K562 (cell line): ENCODE measurements at regions not wholly inside any gene's neighbourhood (a gene's known extent, or its start where the extent isn't known, plus 50 kb on each side); places are given as distances from the start of the nearest gene placed in this dataset.

Experiments
- ATAC-seq: fragments of 200-7000 bp; cut with Tn5 transposase; 3 replicates; pipeline ENCODE4 v1.9.1; 2020; ENCODE audit warnings: moderate library complexity
- BruUV-seq: library from RNA; stranded (reverse); fragments of 400-500 nt; replicated peaks from 2 replicates; lab custom pipeline; 2021; lab: Mats Ljungman, UMichigan
- CTCF ChIA-PET: fragments of 300-600 bp; formaldehyde crosslinking; extraction: SDS; loops from one replicate; lab custom pipeline; 2021; ENCODE audit warnings: low intra/inter-chr PET ratio; lab: Yijun Ruan, JAX
- POLR2A ChIA-PET: fragments of 300-600, 350-650 bp; sonication (Branson Sonifier 250); formaldehyde crosslinking; extraction: SDS; loops from one replicate; lab custom pipeline; 2021; ENCODE audit warnings: antibody characterized with exemption, inconsistent platforms; lab: Yijun Ruan, JAX
- DNase-seq, 4 experiments: peaks; one replicate each; pipeline versions ENCODE4 v3.0.0 to v3.0.0-alpha.2; 2011 to 2018; ENCODE audit warnings: low spot score in 3 of 4, mixed read lengths in 3 of 4; ENCODE audit errors: extremely low read depth in 1 of 4
- FAIRE-seq: peaks from 2 replicates; lab custom pipeline; 2011; peaks lifted over from hg19 to GRCh38; lab: Jason Lieb, UNC
- H2AFZ ChIP-seq: 2 replicates; pipeline ENCODE4 v1.6.0; 2011; ENCODE audit warnings: low read depth, low read length, control low read depth, inconsistent platforms
- H3K27ac ChIP-seq: fragments of 200-600 bp; 3 replicates; pipeline ENCODE4 v1.8.0; 2011; ENCODE audit warnings: low read depth, mild to moderate bottlenecking, control low read depth, inconsistent platforms, low read length, moderate library complexity, mixed read lengths; ENCODE audit errors: extremely low read depth
- H3K27me3 ChIP-seq, 2 experiments: fragments of 300-600 bp in 1 of 2; 2 replicates in 1 of 2; 3 replicates in 1 of 2; pipeline versions ENCODE4 v1.6.0 to v1.8.0; 2011; ENCODE audit warnings: inconsistent platforms in 2 of 2, low read length in 2 of 2, mild to moderate bottlenecking in 1 of 2, mixed read lengths in 1 of 2, moderate library complexity in 1 of 2; ENCODE audit not compliant: control insufficient read depth in 2 of 2, insufficient read depth in 2 of 2
- H3K36me3 ChIP-seq: fragments of 300-600 bp; 3 replicates; pipeline ENCODE4 v1.8.0; 2011; ENCODE audit warnings: mild to moderate bottlenecking, low read length, inconsistent platforms; ENCODE audit not compliant: control insufficient read depth, insufficient read depth
- H3K4me1 ChIP-seq, 2 experiments: fragments of 200-600 bp in 1 of 2; replicated peaks in 1 of 2; 2 replicates in 1 of 2; 3 replicates in 1 of 2; pipeline versions ENCODE4 v1.5.1 to v1.8.0; 2011; ENCODE audit warnings: inconsistent platforms in 2 of 2, low read length in 2 of 2, mild to moderate bottlenecking in 1 of 2, mixed read lengths in 1 of 2, moderate library complexity in 1 of 2; ENCODE audit not compliant: control insufficient read depth in 2 of 2, insufficient read depth in 2 of 2
- H3K4me2 ChIP-seq: 2 replicates; pipeline ENCODE4 v1.6.1; 2011; ENCODE audit warnings: low read length, control low read depth, inconsistent platforms, mixed read lengths; ENCODE audit not compliant: insufficient read depth
- H3K4me3 ChIP-seq: fragments of 200-600 bp; sonication (generic), shearing (Covaris generic); 2 replicates; pipeline ENCODE4 v1.5.1; 2016; ENCODE audit warnings: control low read depth, inconsistent platforms
- H3K79me2 ChIP-seq: fragments of 200-600 bp; 3 replicates; pipeline ENCODE4 v1.8.0; 2011; ENCODE audit warnings: low read length, inconsistent platforms; ENCODE audit not compliant: control insufficient read depth, insufficient read depth
- H3K9ac ChIP-seq, 2 experiments: 2 replicates each; pipeline versions ENCODE4 v1.6.0 to v1.6.1; 2011; ENCODE audit warnings: low read depth in 2 of 2, low read length in 2 of 2, control low read depth in 1 of 2, inconsistent platforms in 1 of 2, mild to moderate bottlenecking in 1 of 2, mixed read lengths in 1 of 2; ENCODE audit not compliant: insufficient read depth in 1 of 2
- H3K9me1 ChIP-seq: one replicate; pipeline ENCODE4 v1.6.0; 2011; ENCODE audit warnings: inconsistent platforms, mild to moderate bottlenecking, low read length, moderate library complexity; ENCODE audit not compliant: control insufficient read depth, insufficient read depth
- H3K9me3 ChIP-seq: replicated peaks from 2 replicates; pipeline ENCODE4 v1.5.1; 2011; ENCODE audit warnings: low read depth, low read length, inconsistent platforms; ENCODE audit not compliant: control insufficient read depth, insufficient read depth
- H4K20me1 ChIP-seq: replicated peaks from 2 replicates; pipeline ENCODE4 v1.6.1; 2011; ENCODE audit warnings: low read length, inconsistent platforms, mixed read lengths; ENCODE audit not compliant: control insufficient read depth, insufficient read depth
- ADNP ChIP-seq: fragments of 200-800 bp; sonication (Bioruptor generic); IDR thresholded peaks from 2 replicates; pipeline ENCODE4 v1.6.1; 2016; ENCODE audit warnings: missing genetic modification characterization, missing compliant biosample characterization
- MBD2 ChIP-seq: sonication (generic); IDR thresholded peaks from 2 replicates; pipeline ENCODE4 v1.6.1; 2016; ENCODE audit warnings: low read depth, borderline replicate concordance
- TEAD2 ChIP-seq: fragments of 450-650 bp; IDR thresholded peaks from 2 replicates; pipeline ENCODE4 v1.6.1; 2016; ENCODE audit warnings: missing genetic modification characterization, control low read depth, missing compliant biosample characterization
- WGBS: fragments of 100-300 bp; shearing (Covaris generic); methylation state at CpG from one replicate; pipeline ENCODE4 v1.1.6; 2016; ENCODE audit warnings: low coverage, mixed read lengths; ENCODE audit not compliant: insufficient coverage; ENCODE audit errors: missing lambda C conversion rate; 5-methylcytosine and 5-hydroxymethylcytosine counted together
- in situ Hi-C: fragments of 300-500 bp; cut with MboI; formaldehyde crosslinking; loops from 4 replicates; pipeline ENCODE4 v1.15.0; 2018; ENCODE audit warnings: inconsistent platforms, mixed read lengths
- intact Hi-C: fragments of 100-400 bp; cut with micrococcal nuclease; formaldehyde crosslinking; loops from 2 replicates; pipeline ENCODE4 v1.14.2; 2022

DNA sequence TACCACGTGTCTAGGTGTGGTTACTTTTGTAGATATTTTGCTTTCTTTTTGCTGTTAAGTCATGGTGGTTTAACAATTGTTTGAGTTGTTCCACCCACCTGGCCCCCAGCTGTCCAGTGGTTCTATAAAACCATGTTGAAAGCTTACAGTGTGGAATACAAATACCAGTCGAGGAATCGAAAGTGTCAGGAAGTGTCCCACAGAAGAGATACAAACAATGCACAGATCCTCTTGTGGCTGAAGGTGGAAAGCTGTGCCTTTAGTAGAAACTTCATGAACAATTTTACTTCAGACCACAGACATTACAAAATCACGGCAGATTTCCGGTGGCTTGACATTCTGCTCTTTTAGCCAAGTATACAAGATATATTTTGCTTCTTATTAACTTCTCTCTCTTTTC lies 782.4 kb upstream of the SOX9 start:
- no peak overlapping the region for H3K4me3 ChIP-seq
- intact Hi-C loops, result no loop called here
- no TSS peak for BruUV-seq
- CTCF ChIA-PET, result no interaction called here
- H3K9ac ChIP-seq, result no peak overlapping the region
- no peaks in the 10 kb centered on the region for H3K9me1 ChIP-seq
- no peak for TF ChIP-seq TEAD2 (tag)
- TF ChIP-seq MBD2, result no peak
- no peaks in the 10 kb centered on the region for H4K20me1 ChIP-seq
- POLR2A ChIA-PET, result no interaction called here
- whole genome bisulfite sequencing, result 3% methylated on average over 5 of the region's 5 CpGs
- H3K9me3 ChIP-seq, result no peaks in the 10 kb centered on the region
- in situ Hi-C loops, result no loop called here
- H3K36me3 ChIP-seq, result no peaks in the 10 kb centered on the region
- DNase-seq (no peak), FAIRE-seq (no peak), ATAC-seq (no peak)
- H2AFZ ChIP-seq, result no peak overlapping the region
- no peaks in the 10 kb centered on the region for H3K27me3 ChIP-seq
- no peaks in the 10 kb centered on the region for H3K79me2 ChIP-seq
- no peak overlapping the region for H3K4me2 ChIP-seq
- no peak overlapping the region for H3K27ac ChIP-seq
- no peaks in the 10 kb centered on the region for H3K4me1 ChIP-seq

- WGBS, result 0% methylated on average over 1 of the region's 1 CpG
- CTCF ChIA-PET, result no interaction called here
Measured at GRCh38 chr17:71339206-71339605, 781.6 kb upstream of the SOX9 start.

More at GRCh38 chr17:71339206-71339605, 781.6 kb upstream of the SOX9 start:
- Histone ChIP-seq H2AFZ (no peak overlapping the region), H4K20me1 (no peaks in the 10 kb centered on the region), H3K27me3 (no peaks in the 10 kb centered on the region), H3K9me1 (no peaks in the 10 kb centered on the region), H3K4me3 (no peak overlapping the region), H3K27ac (no peak overlapping the region), H3K36me3 (no peaks in the 10 kb centered on the region), H3K9me3 (no peaks in the 10 kb centered on the region), H3K4me1 (no peaks in the 10 kb centered on the region), H3K4me2 (no peak overlapping the region), H3K9ac (no peak overlapping the region), H3K79me2 (no peaks in the 10 kb centered on the region)
- no TSS peak for BruUV-seq
- intact Hi-C loops (no loop called here), in situ Hi-C loops (no loop called here)
- ATAC-seq (no peak), DNase-seq (no peak), FAIRE-seq (no peak)
- POLR2A ChIA-PET, result no interaction called here
- no peak for TF ChIP-seq ADNP (tag)
